Lung (tissue), 11 donors: ENCODE measurements at regions not wholly inside any gene's neighbourhood (a gene's known extent, or its start where the extent isn't known, plus 50 kb on each side); places are given as distances from the start of the nearest gene placed in this dataset.

Experiments used
- ATAC-seq: fragments of 200-7000 bp; cut with Tn5 transposase; one replicate; pipeline ENCODE4 v1.9.1; 2020; ENCODE audit warnings: moderate number of reproducible peaks; ENCODE audit not compliant: insufficient read depth, low FRiP score
- DNase-seq, 3 donors: peaks; one replicate each; pipeline ENCODE4 v3.0.0-alpha.2; 2013 to 2017
- H3K27ac ChIP-seq, 2 donors: one replicate each; pipeline ENCODE4 v1.5.1; 2013; ENCODE audit warnings: mild to moderate bottlenecking in 2 of 2, moderate library complexity in 2 of 2, control low read depth in 1 of 2, inconsistent platforms in 1 of 2, low read depth in 1 of 2, low read length in 1 of 2
- H3K27me3 ChIP-seq, 3 donors: one replicate each; pipeline ENCODE4 v1.5.1; 2013; ENCODE audit warnings: low read length in 2 of 3; ENCODE audit not compliant: control insufficient read depth in 3 of 3, insufficient read depth in 3 of 3
- H3K36me3 ChIP-seq, 4 donors: one replicate each; pipeline ENCODE4 v1.5.1; 2013; ENCODE audit warnings: low read length in 4 of 4, mild to moderate bottlenecking in 1 of 4, moderate library complexity in 1 of 4; ENCODE audit not compliant: control insufficient read depth in 4 of 4, insufficient read depth in 4 of 4
- H3K4me1 ChIP-seq, 5 donors: one replicate each; pipeline ENCODE4 v1.5.1; 2013; ENCODE audit warnings: low read length in 5 of 5, mild to moderate bottlenecking in 2 of 5, moderate library complexity in 1 of 5; ENCODE audit not compliant: control insufficient read depth in 5 of 5, insufficient read depth in 5 of 5
- H3K4me3 ChIP-seq: one replicate; pipeline ENCODE4 v1.5.1; 2013; ENCODE audit warnings: mild to moderate bottlenecking, control low read depth, moderate library complexity
- H3K9ac ChIP-seq, 2 donors: one replicate each; pipeline ENCODE4 v1.5.1; 2013; ENCODE audit warnings: low read length in 2 of 2, control low read depth in 1 of 2; ENCODE audit not compliant: insufficient read depth in 1 of 2
- H3K9me3 ChIP-seq, 4 donors: one replicate each; pipeline ENCODE4 v1.5.1; 2013; ENCODE audit warnings: low read length in 3 of 4, mild to moderate bottlenecking in 1 of 4, moderate library complexity in 1 of 4; ENCODE audit not compliant: control insufficient read depth in 4 of 4, insufficient read depth in 3 of 4
- WGBS, 2 donors: extraction: QIAGEN DNeasy Blood & Tissue Kit; methylation state at CpG; one replicate each; pipeline ENCODE4 v1.1.7; 2013; 5-methylcytosine and 5-hydroxymethylcytosine counted together
- TF ChIP-seq, protein P1 (sequence below): IDR thresholded peaks from 2 replicates; pipeline ENCODE4 v1.5.1; 2012; ENCODE audit warnings: mild to moderate bottlenecking; ENCODE audit errors: control extremely low read depth, extremely low read depth
- donor health status: control.
- donor health status: control.
- donor health status: Bipolar disorder and iron deficiency.
- donor health status: healthy.
- donor health status: DM: yes; HTN: yes; CAD: no.

DNA sequence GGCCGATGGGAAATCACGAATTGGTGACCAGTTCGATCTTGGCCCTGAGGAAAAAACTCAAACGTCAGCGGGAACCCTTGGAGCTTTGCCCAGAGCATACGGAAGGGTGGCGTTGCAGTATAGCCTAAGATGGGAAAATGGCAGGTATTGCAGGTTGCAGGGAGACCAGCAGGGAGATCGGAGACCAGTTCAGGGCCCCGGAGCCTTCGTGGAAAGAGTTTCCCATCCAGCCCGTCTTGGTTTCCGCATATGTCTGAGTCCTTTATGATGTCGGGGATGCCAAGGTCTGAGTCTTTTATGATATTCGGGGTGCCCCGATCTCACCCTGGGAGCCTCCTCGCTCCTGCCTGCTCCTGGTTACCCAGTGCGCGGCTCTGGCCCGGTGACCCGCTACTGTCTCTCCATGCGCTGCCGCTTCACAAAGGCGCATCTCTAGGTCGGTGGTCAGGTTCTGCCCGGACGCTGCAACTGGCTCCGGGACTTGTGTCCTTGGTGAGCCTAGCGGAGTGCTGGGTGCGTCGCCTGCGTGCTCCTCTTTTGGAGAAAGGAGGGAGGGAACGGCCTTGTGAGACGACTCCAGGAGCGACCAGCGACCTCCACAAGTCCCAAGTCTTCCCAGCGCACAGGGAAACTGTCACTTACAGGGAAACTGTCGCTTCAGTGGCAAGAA, 94.2 kb downstream of the PRKAB2 start:
- peaks cover 0 to 40% (median 0%) of the 10 kb centered on the region in 4 donors for H3K9me3 ChIP-seq
- H3K9ac ChIP-seq: no peak overlapping the region
- WGBS, 2 donors: 12 to 42% methylated on average over 37 of the region's 37 CpGs
- peaks cover 0 to 25% (median 4%) of the 10 kb centered on the region in 5 donors for H3K4me1 ChIP-seq
- no peak overlapping the region for H3K4me3 ChIP-seq
- no peak overlapping the region for H3K27ac ChIP-seq
- H3K27me3 ChIP-seq: peaks cover 20 to 96% (median 91%) of the 10 kb centered on the region in 3 donors
- no peaks in the 10 kb centered on the region for H3K36me3 ChIP-seq
- TF ChIP-seq, protein P1, sequence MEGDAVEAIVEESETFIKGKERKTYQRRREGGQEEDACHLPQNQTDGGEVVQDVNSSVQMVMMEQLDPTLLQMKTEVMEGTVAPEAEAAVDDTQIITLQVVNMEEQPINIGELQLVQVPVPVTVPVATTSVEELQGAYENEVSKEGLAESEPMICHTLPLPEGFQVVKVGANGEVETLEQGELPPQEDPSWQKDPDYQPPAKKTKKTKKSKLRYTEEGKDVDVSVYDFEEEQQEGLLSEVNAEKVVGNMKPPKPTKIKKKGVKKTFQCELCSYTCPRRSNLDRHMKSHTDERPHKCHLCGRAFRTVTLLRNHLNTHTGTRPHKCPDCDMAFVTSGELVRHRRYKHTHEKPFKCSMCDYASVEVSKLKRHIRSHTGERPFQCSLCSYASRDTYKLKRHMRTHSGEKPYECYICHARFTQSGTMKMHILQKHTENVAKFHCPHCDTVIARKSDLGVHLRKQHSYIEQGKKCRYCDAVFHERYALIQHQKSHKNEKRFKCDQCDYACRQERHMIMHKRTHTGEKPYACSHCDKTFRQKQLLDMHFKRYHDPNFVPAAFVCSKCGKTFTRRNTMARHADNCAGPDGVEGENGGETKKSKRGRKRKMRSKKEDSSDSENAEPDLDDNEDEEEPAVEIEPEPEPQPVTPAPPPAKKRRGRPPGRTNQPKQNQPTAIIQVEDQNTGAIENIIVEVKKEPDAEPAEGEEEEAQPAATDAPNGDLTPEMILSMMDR: no peak
- DNase-seq (no peak), ATAC-seq (no peak)

DNA sequence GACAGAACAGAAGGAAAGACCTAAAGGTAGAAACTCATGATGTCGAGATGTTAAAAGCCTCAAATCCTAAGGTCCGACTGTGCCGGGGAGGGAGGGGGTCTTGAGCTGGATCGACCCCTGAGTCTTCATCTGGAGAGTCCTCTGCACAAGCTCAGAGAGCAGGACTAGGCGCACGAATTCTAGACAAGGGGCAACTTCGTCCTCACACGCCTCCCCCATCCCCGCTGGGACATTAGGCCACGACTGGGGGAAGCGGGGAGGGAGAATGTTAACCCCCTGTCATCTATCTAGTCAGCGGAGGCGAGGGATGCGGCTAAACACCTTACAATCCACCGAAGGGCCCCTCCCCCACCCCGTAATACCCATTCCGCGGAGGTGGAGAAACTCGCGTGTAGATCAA, 94.7 kb downstream of the PRKAB2 start:
- Histone ChIP-seq H3K36me3 (no peaks in the 10 kb centered on the region), H3K27ac (no peak overlapping the region), H3K27me3 (peaks cover 20 to 93% (median 88%) of the 10 kb centered on the region in 3 donors), H3K9ac (no peak overlapping the region), H3K4me1 (peaks cover 0 to 25% (median 4%) of the 10 kb centered on the region in 5 donors), H3K4me3 (no peak overlapping the region), H3K9me3 (peaks cover 0 to 44% (median 0%) of the 10 kb centered on the region in 4 donors)
- no peak for DNase-seq
- no peak for ATAC-seq
- TF ChIP-seq, protein P1: no peak
- 23 to 53% methylated on average over 20 of the region's 20 CpGs for WGBS, 2 donors

DNA sequence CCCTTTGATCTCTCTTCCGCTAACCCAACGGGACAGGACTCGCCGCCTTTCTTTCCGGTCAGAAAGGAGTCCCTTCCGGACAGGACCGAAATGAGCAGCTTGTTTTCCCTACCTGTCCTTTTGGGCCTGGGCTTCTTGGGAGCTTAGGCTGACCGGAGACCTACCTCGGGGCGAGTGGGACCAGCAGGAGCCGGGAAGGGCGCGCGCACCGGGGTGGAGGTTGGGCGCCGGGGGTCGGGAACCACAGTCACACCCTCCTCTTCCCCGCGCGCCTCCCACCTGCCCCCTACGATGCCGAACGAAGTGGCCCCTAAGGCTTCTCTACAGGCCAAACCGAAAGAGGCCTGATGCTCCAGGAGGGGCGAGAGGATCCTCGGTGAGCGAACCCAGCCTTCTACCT, 95.2 kb downstream of the PRKAB2 start:
- no peaks in the 10 kb centered on the region for H3K36me3 ChIP-seq
- H3K9me3 ChIP-seq: peaks cover 0 to 47% (median 0%) of the 10 kb centered on the region in 4 donors
- TF ChIP-seq, protein P1: no peak
- 37 to 66% methylated on average over 28 of the region's 28 CpGs for WGBS, 2 donors
- H3K9ac ChIP-seq: no peak overlapping the region
- no peak for DNase-seq
- no peak for ATAC-seq
- H3K4me1 ChIP-seq: peaks cover 0 to 25% (median 4%) of the 10 kb centered on the region in 5 donors
- H3K4me3 ChIP-seq: no peak overlapping the region
- peaks cover 20 to 92% (median 88%) of the 10 kb centered on the region in 3 donors for H3K27me3 ChIP-seq
- no peak overlapping the region for H3K27ac ChIP-seq
